ENCODE measurements at regions not wholly inside any gene's neighbourhood (a gene's known extent, or its start where the extent isn't known, plus 50 kb on each side); places are given as distances from the start of the nearest gene placed in this dataset.

- Histone ChIP-seq H3K9me3 (ENCODE audit: control insufficient read depth in 2 of 2, insufficient read depth in 1 of 2, low read depth in 1 of 2, low read length in 1 of 2) (no peaks in the 10 kb centered on the region), H3K27ac (ENCODE audit: low read depth in 1 of 3, low read length in 2 of 3) (no peak overlapping the region), H3K27me3 (ENCODE audit: control insufficient read depth in 3 of 3, insufficient read depth in 3 of 3, low read length in 3 of 3) (no peaks in the 10 kb centered on the region), H3K4me1 (ENCODE audit: control insufficient read depth in 3 of 3, insufficient read depth in 2 of 3, low read depth in 1 of 3, low read length in 2 of 3) (peaks cover 0 to 10% (median 3%) of the 10 kb centered on the region in 3 donors), H3K36me3 (ENCODE audit: control insufficient read depth in 3 of 3, insufficient read depth in 2 of 3, low read depth in 1 of 3, low read length in 3 of 3) (no peaks in the 10 kb centered on the region), H3K4me3 (ENCODE audit: low read depth in 1 of 3, low read length in 3 of 3) (no peak overlapping the region)
- FAIRE-seq = no peak
- WGBS, 3 donors = 77 to 85% (median 79%) methylated on average over 3 of the region's 3 CpGs
- DNase-seq = no peak
Observed at GRCh38 chr12:5248230-5248629, 183.7 kb upstream of the NTF3 start.

GRCh38 chr12:5248999-5249526 is 182.8 kb upstream of the NTF3 start:
- Histone ChIP-seq H3K4me3 (ENCODE audit: low read depth in 1 of 3, low read length in 3 of 3) (no peak overlapping the region), H3K4me1 (ENCODE audit: control insufficient read depth in 3 of 3, insufficient read depth in 2 of 3, low read depth in 1 of 3, low read length in 2 of 3) (peaks cover 0 to 8% (median 3%) of the 10 kb centered on the region in 3 donors), H3K9me3 (ENCODE audit: control insufficient read depth in 2 of 2, insufficient read depth in 1 of 2, low read depth in 1 of 2, low read length in 1 of 2) (no peaks in the 10 kb centered on the region), H3K36me3 (ENCODE audit: control insufficient read depth in 3 of 3, insufficient read depth in 2 of 3, low read depth in 1 of 3, low read length in 3 of 3) (no peaks in the 10 kb centered on the region), H3K27me3 (ENCODE audit: control insufficient read depth in 3 of 3, insufficient read depth in 3 of 3, low read length in 3 of 3) (no peaks in the 10 kb centered on the region), H3K27ac (ENCODE audit: low read depth in 1 of 3, low read length in 2 of 3) (no peak overlapping the region)
- WGBS, 3 donors = 68 to 82% (median 68%) methylated on average over 8 of the region's 8 CpGs
- DNase-seq (no peak), FAIRE-seq (no peak)

- Histone ChIP-seq H3K4me3 (ENCODE audit: low read depth in 1 of 3, low read length in 3 of 3) (no peak overlapping the region), H3K27me3 (ENCODE audit: control insufficient read depth in 3 of 3, insufficient read depth in 3 of 3, low read length in 3 of 3) (no peaks in the 10 kb centered on the region), H3K36me3 (ENCODE audit: control insufficient read depth in 3 of 3, insufficient read depth in 2 of 3, low read depth in 1 of 3, low read length in 3 of 3) (no peaks in the 10 kb centered on the region), H3K9me3 (ENCODE audit: control insufficient read depth in 2 of 2, insufficient read depth in 1 of 2, low read depth in 1 of 2, low read length in 1 of 2) (no peaks in the 10 kb centered on the region), H3K27ac (ENCODE audit: low read depth in 1 of 3, low read length in 2 of 3) (no peak overlapping the region), H3K4me1 (ENCODE audit: control insufficient read depth in 3 of 3, insufficient read depth in 2 of 3, low read depth in 1 of 3, low read length in 2 of 3) (no peaks in the 10 kb centered on the region)
- 61 to 74% (median 67%) methylated on average over 6 of the region's 6 CpGs for WGBS, 3 donors
- DNase-seq = no peak
- no peak for FAIRE-seq
Observed at GRCh38 chr12:5251092-5251491, 180.8 kb upstream of the NTF3 start.

GRCh38 chr12:5251786-5252185 is 180.1 kb upstream of the NTF3 start:
- no peaks in the 10 kb centered on the region for H3K36me3 ChIP-seq (ENCODE audit: control insufficient read depth in 3 of 3, insufficient read depth in 2 of 3, low read depth in 1 of 3, low read length in 3 of 3)
- H3K4me1 ChIP-seq (ENCODE audit: control insufficient read depth in 3 of 3, insufficient read depth in 2 of 3, low read depth in 1 of 3, low read length in 2 of 3) = no peaks in the 10 kb centered on the region
- FAIRE-seq = no peak
- 68 to 70% (median 70%) methylated on average over 6 of the region's 6 CpGs for WGBS, 3 donors
- H3K27me3 ChIP-seq (ENCODE audit: control insufficient read depth in 3 of 3, insufficient read depth in 3 of 3, low read length in 3 of 3) = no peaks in the 10 kb centered on the region
- no peak overlapping the region for H3K4me3 ChIP-seq (ENCODE audit: low read depth in 1 of 3, low read length in 3 of 3)
- H3K27ac ChIP-seq (ENCODE audit: low read depth in 1 of 3, low read length in 2 of 3) = no peak overlapping the region
- H3K9me3 ChIP-seq (ENCODE audit: control insufficient read depth in 2 of 2, insufficient read depth in 1 of 2, low read depth in 1 of 2, low read length in 1 of 2) = no peaks in the 10 kb centered on the region
- DNase-seq = no peak

- 78 to 88% (median 84%) methylated on average over 4 of the region's 4 CpGs for WGBS, 3 donors
- Histone ChIP-seq H3K9me3 (ENCODE audit: control insufficient read depth in 2 of 2, insufficient read depth in 1 of 2, low read depth in 1 of 2, low read length in 1 of 2) (no peaks in the 10 kb centered on the region), H3K27ac (ENCODE audit: low read depth in 1 of 3, low read length in 2 of 3) (no peak overlapping the region), H3K4me3 (ENCODE audit: low read depth in 1 of 3, low read length in 3 of 3) (no peak overlapping the region), H3K4me1 (ENCODE audit: control insufficient read depth in 3 of 3, insufficient read depth in 2 of 3, low read depth in 1 of 3, low read length in 2 of 3) (no peaks in the 10 kb centered on the region), H3K36me3 (ENCODE audit: control insufficient read depth in 3 of 3, insufficient read depth in 2 of 3, low read depth in 1 of 3, low read length in 3 of 3) (no peaks in the 10 kb centered on the region), H3K27me3 (ENCODE audit: control insufficient read depth in 3 of 3, insufficient read depth in 3 of 3, low read length in 3 of 3) (no peaks in the 10 kb centered on the region)
- no peak for DNase-seq
- no peak for FAIRE-seq
Observed at GRCh38 chr12:5254703-5255102, 177.2 kb upstream of the NTF3 start.

GRCh38 chr12:5257763-5258495 is 174.0 kb upstream of the NTF3 start:
- 82 to 97% (median 91%) methylated on average over 2 of the region's 2 CpGs for WGBS, 3 donors
- DNase-seq (no peak), FAIRE-seq (no peak)
- H3K4me3 ChIP-seq (ENCODE audit: low read depth in 1 of 3, low read length in 3 of 3) = no peak overlapping the region
- H3K27me3 ChIP-seq (ENCODE audit: control insufficient read depth in 3 of 3, insufficient read depth in 3 of 3, low read length in 3 of 3) = no peaks in the 10 kb centered on the region
- H3K27ac ChIP-seq (ENCODE audit: low read depth in 1 of 3, low read length in 2 of 3) = no peak overlapping the region
- H3K36me3 ChIP-seq (ENCODE audit: control insufficient read depth in 3 of 3, insufficient read depth in 2 of 3, low read depth in 1 of 3, low read length in 3 of 3) = no peaks in the 10 kb centered on the region
- peaks cover 0 to 5% (median 0%) of the 10 kb centered on the region in 3 donors for H3K4me1 ChIP-seq (ENCODE audit: control insufficient read depth in 3 of 3, insufficient read depth in 2 of 3, low read depth in 1 of 3, low read length in 2 of 3)
- H3K9me3 ChIP-seq (ENCODE audit: control insufficient read depth in 2 of 2, insufficient read depth in 1 of 2, low read depth in 1 of 2, low read length in 1 of 2) = no peaks in the 10 kb centered on the region

- WGBS, 3 donors = 45 to 66% (median 62%) methylated on average over 3 of the region's 3 CpGs
- FAIRE-seq (no peak), DNase-seq (no peak)
Observed at GRCh38 chr12:5258498-5258897, 173.4 kb upstream of the NTF3 start.

GRCh38 chr12:5258926-5259325 is 173.0 kb upstream of the NTF3 start:
- no peak overlapping the region for H3K27ac ChIP-seq (ENCODE audit: low read depth in 1 of 3, low read length in 2 of 3)
- H3K27me3 ChIP-seq (ENCODE audit: control insufficient read depth in 3 of 3, insufficient read depth in 3 of 3, low read length in 3 of 3) = no peaks in the 10 kb centered on the region
- H3K36me3 ChIP-seq (ENCODE audit: control insufficient read depth in 3 of 3, insufficient read depth in 2 of 3, low read depth in 1 of 3, low read length in 3 of 3) = no peaks in the 10 kb centered on the region
- 84 to 90% (median 85%) methylated on average over 6 of the region's 6 CpGs for WGBS, 3 donors
- no peak overlapping the region for H3K4me3 ChIP-seq (ENCODE audit: low read depth in 1 of 3, low read length in 3 of 3)
- H3K9me3 ChIP-seq (ENCODE audit: control insufficient read depth in 2 of 2, insufficient read depth in 1 of 2, low read depth in 1 of 2, low read length in 1 of 2) = no peaks in the 10 kb centered on the region
- peaks cover 0 to 5% (median 0%) of the 10 kb centered on the region in 3 donors for H3K4me1 ChIP-seq (ENCODE audit: control insufficient read depth in 3 of 3, insufficient read depth in 2 of 3, low read depth in 1 of 3, low read length in 2 of 3)
- DNase-seq = no peak
- FAIRE-seq = no peak

More at GRCh38 chr12:5258498-5258897, 173.4 kb upstream of the NTF3 start:
- no peak overlapping the region for H3K4me3 ChIP-seq (ENCODE audit: low read depth in 1 of 3, low read length in 3 of 3)
- no peak overlapping the region for H3K27ac ChIP-seq (ENCODE audit: low read depth in 1 of 3, low read length in 2 of 3)
- H3K9me3 ChIP-seq (ENCODE audit: control insufficient read depth in 2 of 2, insufficient read depth in 1 of 2, low read depth in 1 of 2, low read length in 1 of 2) = no peaks in the 10 kb centered on the region
- H3K4me1 ChIP-seq (ENCODE audit: control insufficient read depth in 3 of 3, insufficient read depth in 2 of 3, low read depth in 1 of 3, low read length in 2 of 3) = peaks cover 0 to 5% (median 0%) of the 10 kb centered on the region in 3 donors
- H3K36me3 ChIP-seq (ENCODE audit: control insufficient read depth in 3 of 3, insufficient read depth in 2 of 3, low read depth in 1 of 3, low read length in 3 of 3) = no peaks in the 10 kb centered on the region
- H3K27me3 ChIP-seq (ENCODE audit: control insufficient read depth in 3 of 3, insufficient read depth in 3 of 3, low read length in 3 of 3) = no peaks in the 10 kb centered on the region

- no peak overlapping the region for H3K27ac ChIP-seq (ENCODE audit: low read depth in 1 of 3, low read length in 2 of 3)
- no peak for FAIRE-seq
- no peaks in the 10 kb centered on the region for H3K36me3 ChIP-seq (ENCODE audit: control insufficient read depth in 3 of 3, insufficient read depth in 2 of 3, low read depth in 1 of 3, low read length in 3 of 3)
- peaks cover 0 to 5% (median 0%) of the 10 kb centered on the region in 3 donors for H3K4me1 ChIP-seq (ENCODE audit: control insufficient read depth in 3 of 3, insufficient read depth in 2 of 3, low read depth in 1 of 3, low read length in 2 of 3)
- no peak overlapping the region for H3K4me3 ChIP-seq (ENCODE audit: low read depth in 1 of 3, low read length in 3 of 3)
- no peaks in the 10 kb centered on the region for H3K27me3 ChIP-seq (ENCODE audit: control insufficient read depth in 3 of 3, insufficient read depth in 3 of 3, low read length in 3 of 3)
- WGBS, 3 donors = 75 to 85% (median 78%) methylated on average over 4 of the region's 4 CpGs
- no peak for DNase-seq
- H3K9me3 ChIP-seq (ENCODE audit: control insufficient read depth in 2 of 2, insufficient read depth in 1 of 2, low read depth in 1 of 2, low read length in 1 of 2) = no peaks in the 10 kb centered on the region
Observed at GRCh38 chr12:5259523-5259922, 172.4 kb upstream of the NTF3 start.
